Cerebellar nuclear complex (tissue), 1 donor: ENCODE measurements at regions not wholly inside any gene's neighbourhood (a gene's known extent, or its start where the extent isn't known, plus 50 kb on each side); places are given as distances from the start of the nearest gene placed in this dataset.

Experiments
- DNase-seq, 2 experiments: peaks; one replicate each; lab custom pipeline; 2025; lab: John Stamatoyannopoulos, UW

- DNase-seq = no peak
Observed at GRCh38 chr10:78979938-78980337, 88.8 kb upstream of the ZMIZ1 start.

- no peak for DNase-seq
Observed at GRCh38 chr10:78980354-78980753, 88.4 kb upstream of the ZMIZ1 start.

- no peak for DNase-seq
Observed at GRCh38 chr10:78980815-78981214, 88.0 kb upstream of the ZMIZ1 start.

- no peak for DNase-seq
Observed at GRCh38 chr10:78981257-78981969, 87.4 kb upstream of the ZMIZ1 start.

GRCh38 chr10:78981970-78982281 lies 86.8 kb upstream of the ZMIZ1 start:
- DNase-seq = peak; percentile 19 to 51

GRCh38 chr10:78982726-78983125 lies 86.0 kb upstream of the ZMIZ1 start:
- DNase-seq = no peak

- DNase-seq = no peak
Observed at GRCh38 chr10:78983608-78984007, 85.2 kb upstream of the ZMIZ1 start.

GRCh38 chr10:78985973-78986818 lies 82.6 kb upstream of the ZMIZ1 start:
- DNase-seq = no peak

- no peak for DNase-seq
Observed at GRCh38 chr10:78991187-78991586, 77.6 kb upstream of the ZMIZ1 start.

- DNase-seq = no peak
Observed at GRCh38 chr10:78992333-78992732, 76.4 kb upstream of the ZMIZ1 start.

- no peak for DNase-seq
Observed at GRCh38 chr10:78993261-78993945, 75.4 kb upstream of the ZMIZ1 start.

GRCh38 chr10:78995987-78996791 lies 72.6 kb upstream of the ZMIZ1 start:
- no peak for DNase-seq

- DNase-seq = no peak
Observed at GRCh38 chr10:78996792-78997129, 72.0 kb upstream of the ZMIZ1 start.

GRCh38 chr10:78997635-78998618 lies 70.8 kb upstream of the ZMIZ1 start:
- no peak for DNase-seq

GRCh38 chr10:79001082-79001885 lies 67.5 kb upstream of the ZMIZ1 start:
- DNase-seq = no peak

- DNase-seq = no peak
Observed at GRCh38 chr10:79002336-79002735, 66.4 kb upstream of the ZMIZ1 start.

GRCh38 chr10:79003183-79004100 lies 65.3 kb upstream of the ZMIZ1 start:
- peak in 1 of 2 experiments; percentile 25 for DNase-seq

GRCh38 chr10:79004311-79004710 lies 64.5 kb upstream of the ZMIZ1 start:
- DNase-seq = no peak
